GM19025 (cell line): ENCODE measurements at regions not wholly inside any gene's neighbourhood (a gene's known extent, or its start where the extent isn't known, plus 50 kb on each side); places are given as distances from the start of the nearest gene placed in this dataset.

ENCODE experiments used
- ATAC-seq: cut with Tn5 transposase; IDR thresholded peaks from one replicate; pipeline ENCODE4 v1.9.1; 2021; ENCODE audit warnings: mild to moderate bottlenecking, low read depth, moderate library complexity; ENCODE audit not compliant: unreplicated experiment

GRCh38 chr5:35478856-35479682 lies 138.6 kb upstream of the SPEF2 start:
- ATAC-seq = no peak

GRCh38 chr5:35477911-35478310 lies 139.8 kb upstream of the SPEF2 start:
- ATAC-seq = no peak

- ATAC-seq = no peak
Measured at GRCh38 chr5:35477321-35477720, 140.3 kb upstream of the SPEF2 start.

GRCh38 chr5:35476797-35477196 lies 140.9 kb upstream of the SPEF2 start:
- no peak for ATAC-seq

GRCh38 chr5:35476036-35476435 lies 141.6 kb upstream of the SPEF2 start:
- ATAC-seq = no peak

GRCh38 chr5:35473589-35473988 lies 144.1 kb upstream of the SPEF2 start:
- no peak for ATAC-seq

GRCh38 chr5:35470866-35471265 lies 146.8 kb upstream of the SPEF2 start:
- ATAC-seq = no peak

GRCh38 chr5:35468811-35469210 lies 148.9 kb upstream of the SPEF2 start:
- ATAC-seq = no peak

- no peak for ATAC-seq
Measured at GRCh38 chr5:35466746-35467145, 150.9 kb upstream of the SPEF2 start.

- no peak for ATAC-seq
Measured at GRCh38 chr5:35464757-35465156, 152.9 kb upstream of the SPEF2 start.

GRCh38 chr5:35461530-35461929 lies 156.1 kb upstream of the SPEF2 start:
- no peak for ATAC-seq

- ATAC-seq = no peak
Measured at GRCh38 chr5:35458824-35459207, 158.8 kb upstream of the SPEF2 start.

GRCh38 chr5:35457912-35458823 lies 159.5 kb upstream of the SPEF2 start:
- no peak for ATAC-seq

GRCh38 chr5:35456506-35456905 lies 161.2 kb upstream of the SPEF2 start:
- no peak for ATAC-seq

- ATAC-seq = no peak
Measured at GRCh38 chr5:35454011-35454525, 163.6 kb upstream of the SPEF2 start.

GRCh38 chr5:35443803-35444595 lies 173.7 kb upstream of the SPEF2 start:
- ATAC-seq = no peak

- no peak for ATAC-seq
Measured at GRCh38 chr5:35442885-35443639, 174.6 kb upstream of the SPEF2 start.

GRCh38 chr5:35440409-35440808 lies 177.3 kb upstream of the SPEF2 start:
- ATAC-seq = no peak

GRCh38 chr5:35438786-35439185 lies 178.9 kb upstream of the SPEF2 start:
- ATAC-seq = no peak

- ATAC-seq = no peak
Measured at GRCh38 chr5:35438288-35438687, 179.4 kb upstream of the SPEF2 start.
